ENCODE measurements at regions not wholly inside any gene's neighbourhood (a gene's known extent, or its start where the extent isn't known, plus 50 kb on each side); places are given as distances from the start of the nearest gene placed in this dataset.

DNA sequence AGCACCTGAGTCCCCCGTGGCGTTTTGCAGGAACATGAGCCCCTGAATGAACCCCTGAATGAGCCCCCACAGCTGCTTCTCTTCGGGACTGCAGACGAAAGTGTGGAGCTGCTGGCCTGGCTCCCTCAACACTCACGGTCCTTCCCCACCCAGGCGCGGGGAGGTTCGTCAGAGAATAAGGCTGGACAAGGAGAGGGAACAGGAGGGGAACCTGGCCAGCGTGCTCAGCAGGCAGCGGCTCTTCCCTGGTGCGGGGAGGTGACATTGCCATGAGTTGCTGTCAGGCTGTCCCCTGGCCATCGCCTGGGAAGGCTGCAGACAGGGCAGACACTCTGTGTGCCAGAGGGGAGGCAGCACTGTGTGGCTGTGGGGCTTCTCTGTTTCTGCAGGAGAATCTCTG lies 80.9 kb upstream of the SHH start:
- FAIRE-seq (no peak), DNase-seq (ENCODE audit: insufficient read length, low spot score) (no peak)
- TF ChIP-seq PAX5 (IDR thresholded peaks at IDR 0.05; ENCODE audit: insufficient read depth, low read length, severe bottlenecking) (no peak), POLR2AphosphoS5 (IDR thresholded peaks at IDR 0.05; ENCODE audit: low read depth, low read length) (no peak), POLR2A (IDR thresholded peaks at IDR 0.05; ENCODE audit: low read depth, low read length) (no peak), SPI1 (IDR thresholded peaks at IDR 0.05; ENCODE audit: low read depth, low read length) (no peak), POU2F2 (IDR thresholded peaks at IDR 0.05; ENCODE audit: low read depth, low read length) (no peak), TAF1 (IDR thresholded peaks at IDR 0.05; ENCODE audit: low read depth, low read length) (no peak)

GRCh38 chr7:155889636-155890511 lies 77.6 kb upstream of the SHH start:
- FAIRE-seq (no peak), DNase-seq (ENCODE audit: insufficient read length, low spot score) (no peak)
- TF ChIP-seq POU2F2 (IDR thresholded peaks at IDR 0.05; ENCODE audit: low read depth, low read length) (no peak), PAX5 (IDR thresholded peaks at IDR 0.05; ENCODE audit: insufficient read depth, low read length, severe bottlenecking) (no peak), SPI1 (IDR thresholded peaks at IDR 0.05; ENCODE audit: low read depth, low read length) (no peak), POLR2A (IDR thresholded peaks at IDR 0.05; ENCODE audit: low read depth, low read length) (no peak), TAF1 (IDR thresholded peaks at IDR 0.05; ENCODE audit: low read depth, low read length) (no peak), POLR2AphosphoS5 (IDR thresholded peaks at IDR 0.05; ENCODE audit: low read depth, low read length) (no peak)

DNA sequence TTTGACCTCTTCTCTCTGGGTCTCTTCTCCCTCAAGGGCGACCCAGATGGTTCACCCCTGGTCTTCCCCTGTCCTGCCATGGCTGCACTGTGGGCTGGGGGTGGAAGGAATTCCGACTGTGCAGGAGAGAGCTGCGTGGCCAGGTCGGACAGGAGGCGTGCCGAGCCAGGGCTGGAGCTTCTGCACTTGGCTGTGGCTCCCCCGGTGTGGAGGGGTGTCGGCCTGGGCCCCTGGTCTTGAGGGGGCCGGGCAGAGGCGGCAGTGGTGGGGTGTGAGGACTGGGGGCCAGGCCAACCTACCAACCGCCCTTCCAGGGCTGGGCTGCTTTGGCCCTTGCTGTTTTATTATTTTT lies 74.9 kb upstream of the SHH start:
- no peak for TF ChIP-seq SPI1 (IDR thresholded peaks at IDR 0.05; ENCODE audit: low read depth, low read length)
- no peak for TF ChIP-seq PAX5 (IDR thresholded peaks at IDR 0.05; ENCODE audit: insufficient read depth, low read length, severe bottlenecking)
- no peak for TF ChIP-seq POLR2A (IDR thresholded peaks at IDR 0.05; ENCODE audit: low read depth, low read length)
- TF ChIP-seq TAF1 (IDR thresholded peaks at IDR 0.05; ENCODE audit: low read depth, low read length): no peak
- TF ChIP-seq POU2F2 (IDR thresholded peaks at IDR 0.05; ENCODE audit: low read depth, low read length): no peak
- no peak for TF ChIP-seq POLR2AphosphoS5 (IDR thresholded peaks at IDR 0.05; ENCODE audit: low read depth, low read length)
- DNase-seq (ENCODE audit: insufficient read length, low spot score) (no peak), FAIRE-seq (no peak)

DNA sequence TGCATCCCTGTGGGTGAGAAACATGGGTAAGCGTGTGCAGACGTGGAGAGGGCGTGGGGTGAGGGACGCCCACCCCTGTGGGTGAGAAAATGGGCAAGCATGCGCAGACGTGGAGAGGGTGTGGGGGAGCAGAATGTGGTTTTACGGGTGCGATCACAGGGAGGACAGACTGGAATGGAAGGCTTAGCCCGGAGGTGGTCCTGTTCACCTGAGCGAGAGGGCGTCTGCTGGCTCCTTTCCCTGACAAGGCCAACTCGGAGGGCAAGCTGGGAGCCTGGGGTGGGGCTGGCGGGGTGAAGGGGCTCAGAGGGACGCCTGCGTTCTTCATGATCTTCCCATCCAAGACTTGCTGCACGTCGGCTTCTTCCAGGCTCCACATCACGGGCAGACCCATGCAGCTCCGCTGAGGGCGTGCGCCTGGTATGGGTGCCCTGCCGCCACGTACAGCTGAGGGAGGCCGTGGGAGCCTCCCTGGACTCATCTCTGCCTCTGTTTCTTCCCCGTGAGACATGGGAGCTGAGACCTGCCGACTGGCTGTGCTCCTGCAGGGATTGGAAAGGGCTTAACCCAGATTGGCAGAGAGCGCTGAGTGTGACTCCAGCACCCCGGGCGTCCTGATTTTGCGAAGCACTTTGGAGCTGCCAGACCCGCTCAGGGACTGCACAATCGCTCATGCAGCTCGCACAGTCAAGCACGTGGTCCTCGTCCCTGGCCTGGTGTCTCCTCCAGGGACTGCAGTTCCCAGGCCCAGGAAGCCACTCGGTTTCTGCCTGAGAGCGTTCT lies 74.3 kb upstream of the SHH start:
- DNase-seq (ENCODE audit: insufficient read length, low spot score) (no peak), FAIRE-seq (no peak)
- no peak for TF ChIP-seq PAX5 (IDR thresholded peaks at IDR 0.05; ENCODE audit: insufficient read depth, low read length, severe bottlenecking)
- no peak for TF ChIP-seq POU2F2 (IDR thresholded peaks at IDR 0.05; ENCODE audit: low read depth, low read length)
- no peak for TF ChIP-seq POLR2A (IDR thresholded peaks at IDR 0.05; ENCODE audit: low read depth, low read length)
- TF ChIP-seq TAF1 (IDR thresholded peaks at IDR 0.05; ENCODE audit: low read depth, low read length): no peak
- TF ChIP-seq POLR2AphosphoS5 (IDR thresholded peaks at IDR 0.05; ENCODE audit: low read depth, low read length): no peak
- TF ChIP-seq SPI1 (IDR thresholded peaks at IDR 0.05; ENCODE audit: low read depth, low read length): no peak

DNA sequence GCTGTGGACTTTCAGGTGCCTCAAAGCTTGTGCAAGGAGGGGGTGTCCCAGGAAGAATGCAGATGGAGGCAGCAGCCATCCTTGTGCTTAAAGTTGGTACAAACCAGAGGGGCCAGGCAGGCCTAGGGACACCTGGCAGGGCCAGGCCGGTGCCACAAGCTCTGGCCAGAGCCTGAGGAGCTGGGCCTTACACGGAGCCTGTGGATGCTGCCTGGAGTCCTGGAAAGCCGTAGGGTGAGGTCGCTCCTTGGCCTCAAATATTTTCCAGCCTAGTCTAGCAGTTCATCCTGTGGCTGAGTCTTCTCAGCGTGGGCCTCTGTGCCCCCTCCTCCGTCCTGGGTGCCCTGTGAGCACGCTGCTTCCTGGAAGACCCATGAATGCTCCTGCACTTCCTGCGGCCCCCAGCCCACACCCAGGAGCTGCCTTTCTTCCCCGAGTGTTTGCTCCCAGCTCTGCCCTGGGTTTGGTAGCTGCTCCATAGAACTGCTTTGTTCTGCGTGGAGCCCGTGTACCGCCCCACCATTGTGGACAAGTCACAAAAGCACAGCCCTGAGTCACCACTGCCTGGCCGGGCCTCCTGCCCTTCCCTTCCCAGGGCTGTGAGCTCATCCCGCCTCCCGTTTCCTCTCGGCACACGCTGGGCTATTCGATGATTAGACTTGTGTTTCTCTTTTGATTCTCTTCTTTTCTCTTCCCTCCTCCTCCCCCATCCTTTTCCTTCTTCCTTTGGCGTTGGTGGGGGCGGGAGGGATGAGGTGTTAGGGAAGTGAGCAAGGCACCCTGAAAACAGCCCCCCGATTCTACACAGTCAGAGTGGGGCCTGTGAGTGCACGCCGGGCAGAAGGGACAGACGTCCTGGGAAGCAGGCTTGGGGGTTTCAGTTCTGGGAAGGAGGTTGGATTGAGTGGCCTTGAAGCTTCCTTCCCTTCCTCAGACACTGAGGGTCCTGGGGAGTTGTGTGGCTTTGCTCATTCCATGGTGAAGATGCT lies 73.2 kb upstream of the SHH start:
- TF ChIP-seq TAF1 (IDR thresholded peaks at IDR 0.05; ENCODE audit: low read depth, low read length) (no peak), POU2F2 (IDR thresholded peaks at IDR 0.05; ENCODE audit: low read depth, low read length) (no peak), PAX5 (IDR thresholded peaks at IDR 0.05; ENCODE audit: insufficient read depth, low read length, severe bottlenecking) (no peak), POLR2AphosphoS5 (IDR thresholded peaks at IDR 0.05; ENCODE audit: low read depth, low read length) (no peak), SPI1 (IDR thresholded peaks at IDR 0.05; ENCODE audit: low read depth, low read length) (no peak), POLR2A (IDR thresholded peaks at IDR 0.05; ENCODE audit: low read depth, low read length) (no peak)
- no peak for FAIRE-seq
- no peak for DNase-seq (ENCODE audit: insufficient read length, low spot score)

- no peak for FAIRE-seq
- TF ChIP-seq SPI1 (IDR thresholded peaks at IDR 0.05; ENCODE audit: low read depth, low read length) (no peak), POLR2AphosphoS5 (IDR thresholded peaks at IDR 0.05; ENCODE audit: low read depth, low read length) (no peak), POLR2A (IDR thresholded peaks at IDR 0.05; ENCODE audit: low read depth, low read length) (no peak), PAX5 (IDR thresholded peaks at IDR 0.05; ENCODE audit: insufficient read depth, low read length, severe bottlenecking) (no peak), POU2F2 (IDR thresholded peaks at IDR 0.05; ENCODE audit: low read depth, low read length) (no peak), TAF1 (IDR thresholded peaks at IDR 0.05; ENCODE audit: low read depth, low read length) (no peak)
- no peak for DNase-seq (ENCODE audit: insufficient read length, low spot score)
Measured at GRCh38 chr7:155884225-155885166, 72.2 kb upstream of the SHH start.

- FAIRE-seq (no peak), DNase-seq (ENCODE audit: insufficient read length, low spot score) (no peak)
- TF ChIP-seq POLR2AphosphoS5 (IDR thresholded peaks at IDR 0.05; ENCODE audit: low read depth, low read length) (no peak), SPI1 (IDR thresholded peaks at IDR 0.05; ENCODE audit: low read depth, low read length) (no peak), POLR2A (IDR thresholded peaks at IDR 0.05; ENCODE audit: low read depth, low read length) (no peak), POU2F2 (IDR thresholded peaks at IDR 0.05; ENCODE audit: low read depth, low read length) (no peak), PAX5 (IDR thresholded peaks at IDR 0.05; ENCODE audit: insufficient read depth, low read length, severe bottlenecking) (no peak), TAF1 (IDR thresholded peaks at IDR 0.05; ENCODE audit: low read depth, low read length) (no peak)
Measured at GRCh38 chr7:155883491-155884224, 71.4 kb upstream of the SHH start.
